HPDE6-E6E7 (cell line): ENCODE measurements at regions not wholly inside any gene's neighbourhood (a gene's known extent, or its start where the extent isn't known, plus 50 kb on each side); places are given as distances from the start of the nearest gene placed in this dataset.

Experiments
- DNase-seq: peaks from one replicate; pipeline ENCODE4 v3.0.0; 2011; ENCODE audit warnings: missing footprints; ENCODE audit errors: extremely low spot score

GRCh38 chr3:168157903-168158302, 62.2 kb upstream of the GOLIM4 start:
- DNase-seq = no peak

- DNase-seq = no peak
Measured at GRCh38 chr3:168157099-168157700, 61.5 kb upstream of the GOLIM4 start.

- no peak for DNase-seq
Measured at GRCh38 chr3:168156479-168156878, 60.8 kb upstream of the GOLIM4 start.

GRCh38 chr3:168155303-168155702, 59.6 kb upstream of the GOLIM4 start:
- DNase-seq = no peak

GRCh38 chr3:168154089-168154488, 58.4 kb upstream of the GOLIM4 start:
- DNase-seq = no peak

- no peak for DNase-seq
Measured at GRCh38 chr3:168152149-168152548, 56.4 kb upstream of the GOLIM4 start.
